Gastroesophageal sphincter (tissue), 4 donors: ENCODE measurements at regions not wholly inside any gene's neighbourhood (a gene's known extent, or its start where the extent isn't known, plus 50 kb on each side); places are given as distances from the start of the nearest gene placed in this dataset.

Source experiments
- ATAC-seq: fragments of 150-250 bp; one replicate; pipeline ENCODE4 v1.9.1; 2016; ENCODE audit warnings: mild to moderate bottlenecking, moderate library complexity
- H3K27ac ChIP-seq, 4 donors: fragments of 200-600 bp; sonication (generic) in 3 of 4; 1 replicate in 3 of 4; 2 replicates in 1 of 4; pipeline ENCODE4 v1.5.1; 2016 to 2019
- H3K27me3 ChIP-seq: fragments of 200-600 bp; sonication (generic); one replicate; pipeline ENCODE4 v1.5.1; 2019
- H3K36me3 ChIP-seq, 2 donors: fragments of 200-600 bp; sonication (generic); one replicate each; pipeline ENCODE4 v1.5.1; 2019; ENCODE audit warnings: control low read depth in 1 of 2
- H3K4me1 ChIP-seq, 3 donors: fragments of 200-600 bp; sonication (generic); 1 replicate in 2 of 3; 2 replicates in 1 of 3; pipeline ENCODE4 v1.5.1; 2016 to 2019; ENCODE audit warnings: control low read depth in 2 of 3
- H3K4me3 ChIP-seq, 2 donors: fragments of 200-600 bp; sonication (generic); one replicate each; pipeline ENCODE4 v1.5.1; 2019; ENCODE audit warnings: mild to moderate bottlenecking in 1 of 2, moderate library complexity in 1 of 2
- H3K9me3 ChIP-seq, 3 donors: fragments of 200-600 bp; sonication (generic); one replicate each; pipeline ENCODE4 v1.5.1; 2017 to 2019; ENCODE audit warnings: control low read depth in 2 of 3
- CTCF ChIP-seq, 4 experiments: fragments of 200-600 bp in 2 of 4; fragments of 450-650 bp in 2 of 4; sonication (generic) in 1 of 4; IDR thresholded peaks; one replicate each; pipeline ENCODE4 v1.5.1; 2017 to 2019; ENCODE audit warnings: antibody characterized with exemption in 4 of 4, mild to moderate bottlenecking in 2 of 4, moderate library complexity in 2 of 4
- EP300 ChIP-seq: sonication (generic); formaldehyde crosslinking; IDR thresholded peaks from one replicate; pipeline ENCODE4 v1.6.1; 2017; ENCODE audit warnings: antibody characterized with exemption, mild to moderate bottlenecking
- POLR2A ChIP-seq, 2 donors: fragments of 450-650 bp; IDR thresholded peaks; one replicate each; pipeline ENCODE4 v1.6.1; 2017; ENCODE audit warnings: antibody characterized with exemption in 2 of 2, mild to moderate bottlenecking in 2 of 2, moderate library complexity in 1 of 2
- POLR2AphosphoS5 ChIP-seq: sonication (generic); formaldehyde crosslinking; IDR thresholded peaks from one replicate; pipeline ENCODE4 v1.6.1; 2017; ENCODE audit warnings: antibody characterized with exemption
- WGBS, 2 donors: methylation state at CpG; one replicate each; pipeline ENCODE4 v1.1.5; 2018; ENCODE audit warnings: low coverage in 1 of 2; 5-methylcytosine and 5-hydroxymethylcytosine counted together

- H3K4me1 ChIP-seq = peaks cover 0 to 9% (median 0%) of the 10 kb centered on the region in 3 donors
- no peaks in the 10 kb centered on the region for H3K36me3 ChIP-seq
- no peaks in the 10 kb centered on the region for H3K27me3 ChIP-seq
- 85 to 89% methylated on average over 1 of the region's 1 CpG for WGBS, 2 donors
- TF ChIP-seq POLR2AphosphoS5 = no peak
- no peak for TF ChIP-seq EP300
- TF ChIP-seq POLR2A (IDR thresholded peaks at IDR 0.05) = no peak
- TF ChIP-seq CTCF (IDR thresholded peaks at IDR 0.05) = no peak
- H3K9me3 ChIP-seq = no peaks in the 10 kb centered on the region
- no peak for ATAC-seq
- H3K4me3 ChIP-seq = no peak overlapping the region
- H3K27ac ChIP-seq = no peak overlapping the region
Observed at GRCh38 chr18:10111191-10111590, 197.4 kb downstream of the VAPA start.

- Histone ChIP-seq H3K36me3 (no peaks in the 10 kb centered on the region), H3K4me1 (peaks cover 0 to 9% (median 0%) of the 10 kb centered on the region in 3 donors), H3K27me3 (no peaks in the 10 kb centered on the region), H3K9me3 (no peaks in the 10 kb centered on the region), H3K4me3 (no peak overlapping the region), H3K27ac (no peak overlapping the region)
- WGBS, 2 donors = 85 to 87% methylated on average over 4 to 5 of the region's 10 CpGs
- ATAC-seq = no peak
- TF ChIP-seq POLR2A (IDR thresholded peaks at IDR 0.05) (no peak), POLR2AphosphoS5 (no peak), EP300 (no peak), CTCF (IDR thresholded peaks at IDR 0.05) (no peak)
Observed at GRCh38 chr18:10111944-10112343, 198.1 kb downstream of the VAPA start.

- Histone ChIP-seq H3K27me3 (no peaks in the 10 kb centered on the region), H3K27ac (peak overlapping the region in 1 of 4 donors; percentile 14), H3K4me3 (no peak overlapping the region), H3K4me1 (peaks cover 0 to 9% (median 0%) of the 10 kb centered on the region in 3 donors), H3K9me3 (no peaks in the 10 kb centered on the region), H3K36me3 (no peaks in the 10 kb centered on the region)
- ATAC-seq = peak; percentile 86
- 54 to 62% methylated on average over 2 to 6 of the region's 8 CpGs for WGBS, 2 donors
- TF ChIP-seq EP300 (no peak), POLR2AphosphoS5 (peak; percentile 49)
Observed at GRCh38 chr18:10113121-10114022, 199.6 kb downstream of the VAPA start.

- Histone ChIP-seq H3K27ac (no peak overlapping the region), H3K27me3 (no peaks in the 10 kb centered on the region), H3K4me3 (no peak overlapping the region), H3K4me1 (peaks cover 0 to 9% (median 0%) of the 10 kb centered on the region in 3 donors), H3K9me3 (no peaks in the 10 kb centered on the region), H3K36me3 (no peaks in the 10 kb centered on the region)
- no peak for ATAC-seq
- 73 to 79% methylated on average over 4 to 6 of the region's 6 CpGs for WGBS, 2 donors
- TF ChIP-seq POLR2A (IDR thresholded peaks at IDR 0.05) (no peak), POLR2AphosphoS5 (no peak)
Observed at GRCh38 chr18:10114717-10115463, 201.1 kb downstream of the VAPA start.

- Histone ChIP-seq H3K27me3 (no peaks in the 10 kb centered on the region), H3K9me3 (no peaks in the 10 kb centered on the region), H3K4me3 (no peak overlapping the region), H3K27ac (no peak overlapping the region), H3K4me1 (peaks cover 0 to 7% (median 0%) of the 10 kb centered on the region in 3 donors), H3K36me3 (no peaks in the 10 kb centered on the region)
- no peak for ATAC-seq
- no peak for TF ChIP-seq POLR2AphosphoS5
- TF ChIP-seq POLR2A (IDR thresholded peaks at IDR 0.05) = no peak
- TF ChIP-seq CTCF (IDR thresholded peaks at IDR 0.05) = no peak
- no peak for TF ChIP-seq EP300
- whole genome bisulfite sequencing, 2 donors = 87 to 100% methylated on average over 3 of the region's 3 CpGs
Observed at GRCh38 chr18:10116574-10116973, 202.8 kb downstream of the VAPA start.
